Mesothelial cell of epicardium (in vitro differentiated cells): ENCODE measurements at regions not wholly inside any gene's neighbourhood (a gene's known extent, or its start where the extent isn't known, plus 50 kb on each side); places are given as distances from the start of the nearest gene placed in this dataset.

Source experiments
- DNase-seq, 2 experiments: peaks; one replicate each; pipeline ENCODE4 v3.0.0; 2021; ENCODE audit warnings: low spot score in 2 of 2; ENCODE audit not compliant: unreplicated experiment in 2 of 2
- H3K27ac Mint-ChIP-seq: 2 replicates; pipeline ENCODE4 v1.8.0; 2021; ENCODE audit warnings: mixed read lengths
- H3K27me3 Mint-ChIP-seq: 2 replicates; pipeline ENCODE4 v1.8.0; 2021; ENCODE audit warnings: low read depth, mixed read lengths
- H3K36me3 Mint-ChIP-seq: 2 replicates; pipeline ENCODE4 v1.8.0; 2021; ENCODE audit warnings: mixed read lengths
- H3K4me1 Mint-ChIP-seq: 2 replicates; pipeline ENCODE4 v1.8.0; 2021; ENCODE audit warnings: mixed read lengths
- H3K4me3 Mint-ChIP-seq: 2 replicates; pipeline ENCODE4 v1.8.0; 2021; ENCODE audit warnings: mild to moderate bottlenecking, moderate library complexity, mixed read lengths
- H3K9me3 Mint-ChIP-seq: 2 replicates; pipeline ENCODE4 v1.8.0; 2021; ENCODE audit warnings: mixed read lengths
- TF ChIP-seq, protein P1 (sequence below): fragments of 200-600 bp; sonication (generic); IDR thresholded peaks from one replicate; pipeline ENCODE4 v1.5.0; 2021; ENCODE audit warnings: antibody characterized with exemption; ENCODE audit not compliant: unreplicated experiment

GRCh38 chr15:85859671-85860070, 64.9 kb upstream of the KLHL25 start:
- TF ChIP-seq, protein P1, sequence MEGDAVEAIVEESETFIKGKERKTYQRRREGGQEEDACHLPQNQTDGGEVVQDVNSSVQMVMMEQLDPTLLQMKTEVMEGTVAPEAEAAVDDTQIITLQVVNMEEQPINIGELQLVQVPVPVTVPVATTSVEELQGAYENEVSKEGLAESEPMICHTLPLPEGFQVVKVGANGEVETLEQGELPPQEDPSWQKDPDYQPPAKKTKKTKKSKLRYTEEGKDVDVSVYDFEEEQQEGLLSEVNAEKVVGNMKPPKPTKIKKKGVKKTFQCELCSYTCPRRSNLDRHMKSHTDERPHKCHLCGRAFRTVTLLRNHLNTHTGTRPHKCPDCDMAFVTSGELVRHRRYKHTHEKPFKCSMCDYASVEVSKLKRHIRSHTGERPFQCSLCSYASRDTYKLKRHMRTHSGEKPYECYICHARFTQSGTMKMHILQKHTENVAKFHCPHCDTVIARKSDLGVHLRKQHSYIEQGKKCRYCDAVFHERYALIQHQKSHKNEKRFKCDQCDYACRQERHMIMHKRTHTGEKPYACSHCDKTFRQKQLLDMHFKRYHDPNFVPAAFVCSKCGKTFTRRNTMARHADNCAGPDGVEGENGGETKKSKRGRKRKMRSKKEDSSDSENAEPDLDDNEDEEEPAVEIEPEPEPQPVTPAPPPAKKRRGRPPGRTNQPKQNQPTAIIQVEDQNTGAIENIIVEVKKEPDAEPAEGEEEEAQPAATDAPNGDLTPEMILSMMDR, result no peak
- H3K36me3 Mint-ChIP-seq, result no peaks in the 10 kb centered on the region
- no peak for DNase-seq
- H3K4me1 Mint-ChIP-seq, result no peaks in the 10 kb centered on the region
- peaks cover 50% of the 10 kb centered on the region for H3K27me3 Mint-ChIP-seq
- no peak overlapping the region for H3K27ac Mint-ChIP-seq
- no peaks in the 10 kb centered on the region for H3K9me3 Mint-ChIP-seq
- H3K4me3 Mint-ChIP-seq, result no peak overlapping the region

DNA sequence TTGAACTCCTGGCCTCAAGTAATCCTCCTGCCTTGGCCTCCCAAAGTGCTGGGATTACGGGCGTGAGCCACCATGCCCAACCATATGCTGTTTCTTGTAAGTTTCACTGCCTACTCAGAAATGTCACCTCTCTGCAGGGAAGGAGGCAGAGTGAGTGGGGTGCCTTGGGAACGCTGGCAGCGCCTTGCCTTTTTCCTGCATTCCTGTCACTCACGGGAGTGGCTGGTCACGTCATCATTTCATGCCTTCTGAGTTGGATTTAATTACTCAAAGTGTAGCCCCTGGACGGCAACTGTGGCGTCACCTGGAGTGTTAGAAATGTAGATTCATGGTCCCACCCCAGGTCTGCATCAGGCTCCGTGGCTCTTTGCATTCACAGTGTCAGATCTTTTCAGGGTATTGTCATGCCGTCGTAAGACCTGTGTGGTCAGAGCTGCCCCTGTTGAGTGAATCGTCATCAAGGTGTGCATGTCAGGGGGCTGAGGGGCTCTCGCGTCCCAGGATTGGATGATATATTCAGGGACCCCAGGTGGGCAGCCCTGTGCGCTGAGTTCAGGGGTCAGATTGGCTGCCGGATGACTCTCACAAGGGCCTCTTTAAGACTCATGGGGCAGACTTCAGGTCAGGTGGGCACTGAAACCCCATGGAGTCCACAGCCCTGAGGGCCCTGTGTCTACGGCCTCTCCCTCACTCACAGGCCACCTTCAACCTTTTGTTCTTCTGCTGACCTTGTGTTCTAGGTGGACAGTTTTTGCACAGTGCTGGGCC, 65.9 kb upstream of the KLHL25 start:
- Mint-ChIP-seq H3K4me3 (no peak overlapping the region), H3K9me3 (no peaks in the 10 kb centered on the region), H3K27ac (no peak overlapping the region), H3K4me1 (no peaks in the 10 kb centered on the region), H3K27me3 (peaks cover 52% of the 10 kb centered on the region), H3K36me3 (no peaks in the 10 kb centered on the region)
- TF ChIP-seq, protein P1, result no peak
- no peak for DNase-seq

DNA sequence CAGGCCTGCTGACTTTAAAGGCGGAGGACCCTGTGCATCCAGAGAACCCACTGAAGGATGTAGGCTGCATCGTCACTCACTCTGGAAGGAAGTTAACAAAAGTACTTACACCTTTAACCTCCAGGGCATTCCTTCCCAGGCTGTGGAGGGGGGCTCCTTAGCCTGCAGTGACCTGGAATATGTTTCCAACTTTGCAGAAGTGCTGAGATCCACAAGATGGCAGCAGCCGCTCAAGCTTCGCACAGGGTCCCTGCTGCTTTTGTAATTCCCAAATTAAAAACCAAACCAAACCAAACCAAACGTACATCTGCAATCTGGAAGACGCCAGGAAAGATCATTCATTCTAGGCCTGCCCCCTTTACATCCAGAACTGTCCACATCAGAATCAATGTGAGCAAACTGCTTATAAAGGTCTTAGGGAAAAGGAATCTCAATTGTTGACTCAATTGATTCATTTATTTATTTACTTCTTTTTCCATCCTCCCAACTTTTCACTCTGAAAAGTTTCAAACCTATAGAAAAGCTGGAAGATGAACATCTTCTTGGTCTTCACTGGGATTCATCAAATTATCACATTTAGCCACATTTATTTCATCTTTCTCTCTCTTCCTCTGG, 70.5 kb upstream of the KLHL25 start:
- no peak overlapping the region for H3K4me3 Mint-ChIP-seq
- TF ChIP-seq, protein P1, result no peak
- no peaks in the 10 kb centered on the region for H3K36me3 Mint-ChIP-seq
- H3K4me1 Mint-ChIP-seq, result no peaks in the 10 kb centered on the region
- no peak overlapping the region for H3K27ac Mint-ChIP-seq
- DNase-seq, result peak in 1 of 2 experiments; percentile 55
- no peaks in the 10 kb centered on the region for H3K9me3 Mint-ChIP-seq
- peaks cover 44% of the 10 kb centered on the region for H3K27me3 Mint-ChIP-seq

- Mint-ChIP-seq H3K4me3 (no peak overlapping the region), H3K36me3 (no peaks in the 10 kb centered on the region), H3K9me3 (no peaks in the 10 kb centered on the region), H3K27me3 (peaks cover 37% of the 10 kb centered on the region), H3K4me1 (no peaks in the 10 kb centered on the region), H3K27ac (no peak overlapping the region)
- no peak for DNase-seq
- TF ChIP-seq, protein P1, result no peak
These were observed 72.5 kb upstream of the KLHL25 start for GRCh38 chr15:85867250-85867649.

GRCh38 chr15:85869124-85869523, 74.4 kb upstream of the KLHL25 start:
- TF ChIP-seq, protein P1, result no peak
- DNase-seq, result no peak
- no peaks in the 10 kb centered on the region for H3K36me3 Mint-ChIP-seq
- H3K9me3 Mint-ChIP-seq, result no peaks in the 10 kb centered on the region
- peaks cover 34% of the 10 kb centered on the region for H3K27me3 Mint-ChIP-seq
- H3K4me1 Mint-ChIP-seq, result no peaks in the 10 kb centered on the region
- H3K27ac Mint-ChIP-seq, result no peak overlapping the region
- no peak overlapping the region for H3K4me3 Mint-ChIP-seq
